ENCODE measurements at regions not wholly inside any gene's neighbourhood (a gene's known extent, or its start where the extent isn't known, plus 50 kb on each side); places are given as distances from the start of the nearest gene placed in this dataset.

DNA sequence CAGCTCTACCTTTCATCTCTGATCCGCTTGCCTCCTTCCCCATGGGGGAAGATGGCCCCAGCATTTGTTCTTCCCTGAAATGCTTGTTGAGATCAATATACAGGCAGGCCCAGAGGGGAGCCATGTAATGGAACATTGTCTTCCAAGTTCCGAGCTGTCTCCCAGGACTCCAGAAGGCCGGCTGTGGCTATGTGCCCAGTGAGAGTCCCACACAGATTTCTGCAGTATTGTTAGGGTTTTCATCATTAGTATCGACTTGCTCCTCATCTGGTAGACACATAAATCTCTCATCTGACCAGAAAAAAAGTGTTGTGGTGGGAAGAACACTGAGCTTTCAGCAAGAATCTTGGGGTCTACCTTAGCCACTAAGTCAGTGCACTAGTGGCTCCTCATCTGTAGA is 163.4 kb downstream of the TRIM29 start:
- Histone ChIP-seq H3K4me3 (ENCODE audit: low read length) (no peak overlapping the region), H3K4me2 (ENCODE audit: low read length) (no peak overlapping the region), H2AFZ (ENCODE audit: low read depth, low read length) (no peak overlapping the region), H3K9me3 (ENCODE audit: low read length) (no peaks in the 10 kb centered on the region), H4K20me1 (ENCODE audit: insufficient read depth) (no peaks in the 10 kb centered on the region), H3K9ac (ENCODE audit: low read length) (no peak overlapping the region), H3K27me3 (ENCODE audit: insufficient read depth, low read depth, low read length) (no peaks in the 10 kb centered on the region), H3K36me3 (ENCODE audit: insufficient read depth, low read length) (no peaks in the 10 kb centered on the region), H3K9me2 (ENCODE audit: insufficient read depth, low read length) (no peaks in the 10 kb centered on the region), H3F3A (ENCODE audit: insufficient read depth, low read length, poor library complexity, severe bottlenecking) (peaks cover 6% of the 10 kb centered on the region), H3K79me2 (replicated peaks; ENCODE audit: insufficient read depth, low read length) (no peaks in the 10 kb centered on the region), H3K27ac (ENCODE audit: low read length) (no peak overlapping the region)
- TF ChIP-seq EZH2 (IDR thresholded peaks at IDR 0.05; ENCODE audit: borderline replicate concordance, insufficient read depth, low read length, poor library complexity, severe bottlenecking) (no peak), TAF1 (IDR thresholded peaks at IDR 0.05; ENCODE audit: low read depth) (no peak), MXI1 (conservative IDR thresholded peaks at IDR 0.05; ENCODE audit: poor library complexity, severe bottlenecking) (no peak), EP300 (conservative IDR thresholded peaks at IDR 0.05; ENCODE audit: poor library complexity, severe bottlenecking) (no peak), POLR2AphosphoS5 (IDR thresholded peaks at IDR 0.05) (no peak), SMC3 (conservative IDR thresholded peaks at IDR 0.05; ENCODE audit: poor library complexity) (no peak), RAD21 (conservative IDR thresholded peaks at IDR 0.05) (no peak)
- TF ChIP-seq, protein P1, sequence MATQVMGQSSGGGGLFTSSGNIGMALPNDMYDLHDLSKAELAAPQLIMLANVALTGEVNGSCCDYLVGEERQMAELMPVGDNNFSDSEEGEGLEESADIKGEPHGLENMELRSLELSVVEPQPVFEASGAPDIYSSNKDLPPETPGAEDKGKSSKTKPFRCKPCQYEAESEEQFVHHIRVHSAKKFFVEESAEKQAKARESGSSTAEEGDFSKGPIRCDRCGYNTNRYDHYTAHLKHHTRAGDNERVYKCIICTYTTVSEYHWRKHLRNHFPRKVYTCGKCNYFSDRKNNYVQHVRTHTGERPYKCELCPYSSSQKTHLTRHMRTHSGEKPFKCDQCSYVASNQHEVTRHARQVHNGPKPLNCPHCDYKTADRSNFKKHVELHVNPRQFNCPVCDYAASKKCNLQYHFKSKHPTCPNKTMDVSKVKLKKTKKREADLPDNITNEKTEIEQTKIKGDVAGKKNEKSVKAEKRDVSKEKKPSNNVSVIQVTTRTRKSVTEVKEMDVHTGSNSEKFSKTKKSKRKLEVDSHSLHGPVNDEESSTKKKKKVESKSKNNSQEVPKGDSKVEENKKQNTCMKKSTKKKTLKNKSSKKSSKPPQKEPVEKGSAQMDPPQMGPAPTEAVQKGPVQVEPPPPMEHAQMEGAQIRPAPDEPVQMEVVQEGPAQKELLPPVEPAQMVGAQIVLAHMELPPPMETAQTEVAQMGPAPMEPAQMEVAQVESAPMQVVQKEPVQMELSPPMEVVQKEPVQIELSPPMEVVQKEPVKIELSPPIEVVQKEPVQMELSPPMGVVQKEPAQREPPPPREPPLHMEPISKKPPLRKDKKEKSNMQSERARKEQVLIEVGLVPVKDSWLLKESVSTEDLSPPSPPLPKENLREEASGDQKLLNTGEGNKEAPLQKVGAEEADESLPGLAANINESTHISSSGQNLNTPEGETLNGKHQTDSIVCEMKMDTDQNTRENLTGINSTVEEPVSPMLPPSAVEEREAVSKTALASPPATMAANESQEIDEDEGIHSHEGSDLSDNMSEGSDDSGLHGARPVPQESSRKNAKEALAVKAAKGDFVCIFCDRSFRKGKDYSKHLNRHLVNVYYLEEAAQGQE (IDR thresholded peaks at IDR 0.05; ENCODE audit: borderline replicate concordance) = no peak
- TF ChIP-seq, protein P2, sequence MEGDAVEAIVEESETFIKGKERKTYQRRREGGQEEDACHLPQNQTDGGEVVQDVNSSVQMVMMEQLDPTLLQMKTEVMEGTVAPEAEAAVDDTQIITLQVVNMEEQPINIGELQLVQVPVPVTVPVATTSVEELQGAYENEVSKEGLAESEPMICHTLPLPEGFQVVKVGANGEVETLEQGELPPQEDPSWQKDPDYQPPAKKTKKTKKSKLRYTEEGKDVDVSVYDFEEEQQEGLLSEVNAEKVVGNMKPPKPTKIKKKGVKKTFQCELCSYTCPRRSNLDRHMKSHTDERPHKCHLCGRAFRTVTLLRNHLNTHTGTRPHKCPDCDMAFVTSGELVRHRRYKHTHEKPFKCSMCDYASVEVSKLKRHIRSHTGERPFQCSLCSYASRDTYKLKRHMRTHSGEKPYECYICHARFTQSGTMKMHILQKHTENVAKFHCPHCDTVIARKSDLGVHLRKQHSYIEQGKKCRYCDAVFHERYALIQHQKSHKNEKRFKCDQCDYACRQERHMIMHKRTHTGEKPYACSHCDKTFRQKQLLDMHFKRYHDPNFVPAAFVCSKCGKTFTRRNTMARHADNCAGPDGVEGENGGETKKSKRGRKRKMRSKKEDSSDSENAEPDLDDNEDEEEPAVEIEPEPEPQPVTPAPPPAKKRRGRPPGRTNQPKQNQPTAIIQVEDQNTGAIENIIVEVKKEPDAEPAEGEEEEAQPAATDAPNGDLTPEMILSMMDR (IDR thresholded peaks at IDR 0.05; ENCODE audit: poor library complexity, severe bottlenecking) = no peak

DNA sequence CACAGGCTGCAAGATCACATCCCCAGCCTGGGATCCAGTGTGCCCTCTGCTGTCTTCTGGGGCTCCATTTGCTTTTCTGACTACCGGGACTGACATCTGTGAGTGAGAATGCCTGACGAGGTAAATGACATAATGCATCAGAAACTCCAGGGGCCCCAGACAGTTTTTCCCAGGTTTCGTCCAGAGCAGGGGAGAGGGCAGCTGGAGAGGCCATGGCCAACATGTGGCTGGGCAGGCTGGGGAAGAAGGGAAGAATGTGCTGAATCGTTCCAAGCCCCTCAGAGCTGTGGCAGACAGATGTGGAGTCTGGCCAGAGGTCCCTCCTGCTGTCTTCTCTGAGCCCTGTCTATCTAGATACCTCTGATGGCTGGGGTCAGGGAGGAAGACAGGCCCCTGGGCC is 163.9 kb downstream of the TRIM29 start:
- TF ChIP-seq TAF1 (IDR thresholded peaks at IDR 0.05; ENCODE audit: low read depth) (no peak), SMC3 (conservative IDR thresholded peaks at IDR 0.05; ENCODE audit: poor library complexity) (no peak), EP300 (conservative IDR thresholded peaks at IDR 0.05; ENCODE audit: poor library complexity, severe bottlenecking) (no peak), POLR2AphosphoS5 (IDR thresholded peaks at IDR 0.05) (no peak), MXI1 (conservative IDR thresholded peaks at IDR 0.05; ENCODE audit: poor library complexity, severe bottlenecking) (no peak), EZH2 (IDR thresholded peaks at IDR 0.05; ENCODE audit: borderline replicate concordance, insufficient read depth, low read length, poor library complexity, severe bottlenecking) (no peak), RAD21 (conservative IDR thresholded peaks at IDR 0.05) (no peak)
- TF ChIP-seq, protein P1 (IDR thresholded peaks at IDR 0.05; ENCODE audit: borderline replicate concordance) = no peak
- TF ChIP-seq, protein P2 (IDR thresholded peaks at IDR 0.05; ENCODE audit: poor library complexity, severe bottlenecking) = no peak
- Histone ChIP-seq H3K4me3 (ENCODE audit: low read length) (no peak overlapping the region), H3K9me3 (ENCODE audit: low read length) (no peaks in the 10 kb centered on the region), H3K9ac (ENCODE audit: low read length) (no peak overlapping the region), H3K79me2 (replicated peaks; ENCODE audit: insufficient read depth, low read length) (no peaks in the 10 kb centered on the region), H3K27ac (ENCODE audit: low read length) (no peak overlapping the region), H3K4me2 (ENCODE audit: low read length) (no peak overlapping the region), H3K27me3 (ENCODE audit: insufficient read depth, low read depth, low read length) (no peaks in the 10 kb centered on the region), H4K20me1 (ENCODE audit: insufficient read depth) (no peaks in the 10 kb centered on the region), H2AFZ (ENCODE audit: low read depth, low read length) (no peak overlapping the region), H3K9me2 (ENCODE audit: insufficient read depth, low read length) (no peaks in the 10 kb centered on the region), H3F3A (ENCODE audit: insufficient read depth, low read length, poor library complexity, severe bottlenecking) (peaks cover 6% of the 10 kb centered on the region), H3K36me3 (ENCODE audit: insufficient read depth, low read length) (no peaks in the 10 kb centered on the region)
